HG02981 (cell line): ENCODE measurements at regions not wholly inside any gene's neighbourhood (a gene's known extent, or its start where the extent isn't known, plus 50 kb on each side); places are given as distances from the start of the nearest gene placed in this dataset.
"Not testable (repeated sequence)": the region's sequence is repeated elsewhere in the genome, so short reads cannot be mapped to it uniquely, and the experiment has no call there.

Source experiments
- ATAC-seq: cut with Tn5 transposase; IDR thresholded peaks from one replicate; pipeline ENCODE4 v1.9.1; 2021; ENCODE audit warnings: mild to moderate bottlenecking, moderate library complexity; ENCODE audit not compliant: unreplicated experiment

DNA sequence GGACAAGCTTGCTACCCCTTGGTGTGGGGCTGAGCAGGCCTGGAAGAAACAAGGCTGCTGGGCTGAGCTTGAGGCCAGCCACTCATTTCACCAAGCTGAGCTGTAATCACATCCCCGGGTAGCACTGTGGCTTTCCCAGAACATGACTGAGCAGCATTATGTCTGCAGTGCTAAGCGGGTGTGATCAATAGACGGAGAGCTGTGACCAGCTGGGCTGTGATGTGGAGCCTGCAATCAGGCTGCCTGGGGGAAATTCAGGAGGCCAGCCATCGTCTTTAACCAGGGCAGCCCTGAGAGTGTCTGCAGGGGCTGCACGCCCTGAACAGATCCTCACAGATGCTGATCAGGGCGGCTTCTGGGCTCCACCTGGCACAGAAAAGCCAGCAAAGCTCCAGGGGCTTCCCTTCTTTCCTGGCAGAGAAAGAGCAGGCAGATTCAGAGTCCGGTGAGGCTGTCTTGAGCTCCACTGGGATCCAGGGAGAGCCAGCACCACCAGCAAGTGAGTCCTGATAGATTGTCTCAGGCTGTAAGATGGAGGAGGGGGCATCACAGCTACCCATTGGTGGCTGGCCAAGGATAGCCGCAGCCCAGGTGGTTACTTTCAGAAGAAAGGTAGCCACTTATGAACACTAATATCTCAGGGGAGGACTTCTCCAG, 165.9 kb downstream of the NRN1 start:
- ATAC-seq: no peak

DNA sequence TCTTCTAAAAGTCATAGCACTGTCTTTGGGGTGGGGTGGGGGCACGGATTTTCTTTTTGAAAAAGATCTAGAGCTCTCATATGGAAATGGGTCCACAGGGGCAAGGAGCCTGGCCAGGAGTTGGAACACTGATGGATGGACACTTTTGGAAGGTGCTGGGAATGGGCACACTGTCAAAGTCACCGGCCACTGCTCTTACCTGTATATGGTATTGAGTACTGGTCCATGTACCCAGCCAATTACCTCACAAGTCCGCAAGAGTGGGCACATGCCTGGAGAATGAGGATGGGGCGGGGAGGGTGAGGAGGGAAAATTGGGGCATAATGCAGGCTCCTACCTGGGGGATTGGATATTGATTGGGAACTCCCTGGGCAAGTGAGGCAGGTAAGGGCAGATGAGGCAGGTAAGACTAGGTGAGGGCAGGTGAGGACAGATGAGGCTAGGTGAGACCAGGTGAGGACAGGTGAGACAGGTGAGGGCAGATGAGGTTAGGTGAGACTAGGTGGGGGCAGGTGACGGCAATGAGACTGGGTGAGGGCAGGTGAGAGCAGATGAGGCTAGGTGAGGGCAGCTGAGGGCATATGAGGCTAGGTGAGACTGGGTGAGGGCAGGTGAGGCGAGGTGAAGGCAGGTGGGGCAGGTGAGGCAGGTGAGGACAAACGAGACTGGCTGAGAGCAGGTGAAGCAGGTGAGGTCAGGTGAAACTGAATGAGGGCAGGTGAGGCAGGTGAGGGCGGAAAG, 167.9 kb downstream of the NRN1 start:
- no peak for ATAC-seq

DNA sequence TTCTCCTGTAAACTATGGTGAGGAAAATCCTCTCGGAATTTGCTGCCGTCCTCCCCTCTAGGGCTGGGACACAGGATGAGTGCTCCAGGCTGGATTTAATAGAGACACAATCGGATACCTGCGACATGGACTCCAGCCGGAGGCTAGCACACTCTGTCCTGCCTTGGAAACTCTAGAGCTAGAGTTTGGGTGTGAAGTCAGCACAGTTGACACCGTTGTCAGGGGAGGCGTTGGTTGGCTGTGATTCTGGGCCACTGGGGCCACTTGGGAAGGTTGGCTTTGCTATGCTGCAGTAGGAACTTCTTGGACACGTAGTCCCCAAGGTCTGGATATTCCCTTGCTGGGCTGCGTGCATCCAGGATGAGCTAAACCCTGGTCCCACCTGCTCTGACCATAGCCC, 169.4 kb downstream of the NRN1 start:
- no peak for ATAC-seq

DNA sequence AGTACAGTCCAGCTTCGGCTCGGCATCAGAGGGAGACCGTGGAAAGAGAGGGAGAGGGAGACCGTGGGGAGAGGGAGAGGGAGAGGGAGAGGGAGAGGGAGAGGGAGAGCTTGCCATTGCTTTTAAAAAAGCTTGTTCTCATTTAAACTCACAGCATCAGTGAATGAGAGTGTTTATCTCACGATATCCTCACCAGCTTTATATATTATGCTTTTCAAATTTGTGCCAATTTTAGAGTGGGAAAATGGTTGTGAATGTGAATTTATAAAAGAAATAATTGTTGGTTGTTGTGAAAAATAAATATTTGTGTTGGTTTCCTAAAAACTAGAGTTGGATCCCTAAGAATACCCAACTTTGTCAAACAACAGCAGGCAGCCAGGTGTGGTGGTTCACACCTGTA, 170.1 kb downstream of the NRN1 start:
- not testable (repeated sequence) for ATAC-seq

DNA sequence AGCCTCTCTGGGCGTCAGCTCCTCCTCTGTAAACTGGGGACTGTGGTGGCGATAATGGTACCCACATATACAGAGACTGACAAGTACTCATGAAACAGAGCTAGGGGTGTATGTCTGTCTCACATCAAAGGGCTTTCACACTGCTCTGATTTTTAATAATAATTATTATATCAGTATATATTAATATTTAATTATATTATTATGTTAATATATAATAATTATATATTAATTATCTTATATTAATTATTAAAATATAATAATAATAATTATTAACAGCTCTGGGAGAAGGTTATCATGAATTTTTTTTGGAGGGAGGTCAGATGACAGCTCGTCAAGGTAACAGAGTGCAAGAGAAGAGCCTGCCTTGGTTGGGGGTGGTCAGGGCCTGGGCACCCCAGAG, 173.6 kb downstream of the NRN1 start:
- no peak for ATAC-seq

DNA sequence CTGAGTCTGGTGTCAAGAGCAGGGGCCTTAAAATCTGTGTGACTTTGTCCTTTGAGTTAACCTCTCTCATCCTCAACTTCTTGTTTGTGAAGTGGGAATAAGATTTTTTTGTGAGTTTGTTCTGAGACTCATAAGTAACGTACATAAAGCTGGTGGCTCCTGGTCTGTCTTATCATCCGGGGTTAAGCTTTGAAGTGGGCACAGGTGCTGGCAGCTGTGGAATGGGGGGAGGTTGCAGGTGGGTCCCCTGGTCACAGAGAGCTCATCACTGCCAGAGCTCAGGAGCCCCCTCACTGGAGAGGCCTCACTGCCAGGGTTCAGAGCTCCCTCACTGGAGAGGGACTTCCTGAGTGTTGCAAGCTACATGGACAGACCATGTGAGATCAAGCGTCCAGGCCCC, 174.1 kb downstream of the NRN1 start:
- no peak for ATAC-seq

DNA sequence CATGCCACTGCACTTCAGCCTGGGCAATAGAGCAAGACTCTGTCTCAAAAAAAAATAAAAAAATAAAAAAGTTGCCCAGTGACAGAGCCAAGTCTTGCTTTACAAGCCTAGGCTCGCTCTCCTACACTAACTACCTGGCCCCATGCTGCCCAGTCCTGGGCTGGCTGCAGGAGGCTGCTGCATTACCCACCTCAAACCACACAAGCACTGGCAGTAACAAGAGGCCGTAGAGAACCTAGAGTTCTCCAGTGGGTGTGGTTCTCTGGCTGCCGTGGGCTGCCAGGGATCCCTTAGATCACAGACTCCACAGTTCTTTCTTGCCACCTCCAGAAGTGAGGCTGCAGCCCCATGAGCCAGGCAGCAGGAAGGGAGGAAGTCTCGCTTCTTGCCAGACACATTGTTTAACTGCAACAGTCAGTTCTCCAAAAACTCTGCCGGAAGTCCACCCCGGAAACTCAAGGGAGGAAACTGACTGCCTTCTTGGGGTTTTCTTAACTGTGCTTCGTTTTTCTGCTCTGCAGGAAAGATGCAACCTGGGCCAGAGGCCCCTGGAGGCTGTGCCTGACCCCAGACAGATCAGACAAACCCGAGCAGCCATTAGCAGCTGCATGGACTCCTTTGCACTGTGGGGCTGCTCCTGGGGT, 175.4 kb downstream of the NRN1 start:
- ATAC-seq: peak; percentile 80

DNA sequence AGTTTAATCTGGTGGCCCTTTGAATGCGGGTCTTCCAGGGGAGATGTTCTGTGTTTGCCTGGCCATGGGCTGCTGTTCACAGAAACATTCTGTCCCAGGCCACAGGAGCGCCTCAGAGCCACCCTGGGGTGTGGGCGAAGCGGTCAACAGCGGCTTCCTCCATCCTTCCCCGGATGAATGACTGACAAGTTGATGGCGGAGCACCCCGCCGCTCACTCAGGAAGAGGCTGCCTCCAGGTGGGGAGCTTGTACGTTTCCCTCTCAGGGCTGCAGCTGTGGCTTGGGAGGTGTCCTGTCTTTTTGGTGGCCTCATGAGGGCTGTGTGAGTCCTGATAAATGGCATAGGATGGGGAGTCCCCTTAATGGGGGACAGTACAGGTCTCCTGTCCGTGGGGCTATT, 178.4 kb downstream of the NRN1 start:
- no peak for ATAC-seq

DNA sequence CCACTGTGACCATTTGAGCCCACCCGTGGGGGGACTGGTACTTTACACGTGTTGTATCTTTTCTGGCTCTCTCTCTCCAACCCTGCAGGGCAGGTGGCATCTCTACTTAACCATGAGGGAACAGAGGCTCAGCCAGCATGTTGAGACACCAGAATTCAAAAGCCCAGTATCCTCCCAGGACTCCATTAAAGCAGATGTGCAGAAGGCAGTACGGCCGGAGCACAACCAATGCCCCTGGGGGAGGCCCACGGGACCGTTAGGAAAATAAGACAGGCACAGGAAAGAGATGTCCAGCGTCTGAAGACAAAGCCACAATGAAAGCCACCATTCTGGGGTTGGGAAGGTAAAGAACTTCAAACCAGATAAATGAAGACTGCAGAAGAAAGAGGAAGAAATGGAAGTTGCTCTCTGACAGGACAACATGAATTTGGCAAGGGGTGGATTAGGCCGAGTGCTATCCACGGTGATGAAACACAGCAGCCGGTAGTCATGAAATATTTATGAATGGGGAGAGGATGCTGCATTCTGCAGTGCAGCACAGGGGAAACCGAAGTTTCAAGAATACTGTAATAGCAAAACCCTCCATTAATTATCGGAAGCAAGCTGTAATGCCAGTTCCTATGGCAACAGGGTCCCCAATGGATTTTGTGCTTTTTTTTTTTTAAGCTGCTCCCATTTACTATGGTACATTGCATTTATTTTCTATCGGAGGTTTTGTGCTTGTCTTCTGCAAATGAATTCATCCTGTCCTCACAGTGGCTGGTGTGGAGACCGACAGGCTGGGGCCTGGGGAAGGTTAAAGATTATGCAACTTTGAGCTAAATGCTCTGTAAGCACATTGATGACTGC, 179.4 kb downstream of the NRN1 start:
- no peak for ATAC-seq

DNA sequence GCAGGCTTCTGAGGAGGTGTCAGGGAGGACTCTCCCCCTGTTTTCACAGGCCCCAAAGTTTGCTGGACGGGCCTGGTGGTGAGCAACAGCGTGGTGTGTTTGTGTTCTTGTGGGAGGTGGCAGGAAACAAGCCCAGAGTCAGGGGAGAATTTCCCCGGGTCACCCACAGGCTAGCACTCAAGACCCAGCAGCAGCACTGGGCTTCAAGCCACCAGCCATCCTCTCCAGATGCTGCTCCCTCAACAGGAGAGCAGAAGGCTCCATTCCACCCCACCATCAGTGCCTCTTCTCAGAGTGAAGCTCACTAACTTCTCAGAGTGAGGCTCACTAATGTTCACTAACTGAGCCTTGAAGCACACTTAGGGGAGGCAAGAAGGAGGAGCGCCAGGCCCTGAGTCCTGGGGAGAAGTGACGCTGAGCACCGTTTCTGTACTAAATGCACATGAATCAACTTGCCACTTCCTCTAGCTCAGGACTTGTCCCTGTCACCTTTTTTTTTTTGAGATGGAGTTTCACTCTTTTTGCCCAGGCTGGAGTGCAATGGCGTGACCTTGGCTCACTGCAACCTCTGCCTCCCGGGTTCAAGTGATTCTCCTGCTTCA, 182.2 kb downstream of the NRN1 start:
- not testable (repeated sequence) for ATAC-seq
